ENCODE measurements at regions not wholly inside any gene's neighbourhood (a gene's known extent, or its start where the extent isn't known, plus 50 kb on each side); places are given as distances from the start of the nearest gene placed in this dataset.

GRCh38 chr14:94880876-94881275 lies 111.0 kb upstream of the GSC start:
- no peak for DNase-seq

- DNase-seq, result no peak
Measured at GRCh38 chr14:94880106-94880505, 110.2 kb upstream of the GSC start.

- DNase-seq, result no peak
Measured at GRCh38 chr14:94879537-94879936, 109.6 kb upstream of the GSC start.

GRCh38 chr14:94876306-94876705 lies 106.4 kb upstream of the GSC start:
- DNase-seq, result no peak

- no peak for DNase-seq
Measured at GRCh38 chr14:94875256-94875655, 105.3 kb upstream of the GSC start.

- no peak for DNase-seq
Measured at GRCh38 chr14:94868772-94869072, 98.8 kb upstream of the GSC start.

GRCh38 chr14:94867946-94868771 lies 98.2 kb upstream of the GSC start:
- DNase-seq, result no peak

- no peak for DNase-seq
Measured at GRCh38 chr14:94867209-94867608, 97.3 kb upstream of the GSC start.

GRCh38 chr14:94864387-94865195 lies 94.7 kb upstream of the GSC start:
- DNase-seq, result no peak

GRCh38 chr14:94863366-94863765 lies 93.5 kb upstream of the GSC start:
- no peak for DNase-seq

- DNase-seq, result no peak
Measured at GRCh38 chr14:94857950-94858349, 88.0 kb upstream of the GSC start.

- no peak for DNase-seq
Measured at GRCh38 chr14:94853920-94854319, 84.0 kb upstream of the GSC start.

GRCh38 chr14:94850309-94851211 lies 80.6 kb upstream of the GSC start:
- DNase-seq, result no peak

- DNase-seq, result no peak
Measured at GRCh38 chr14:94844593-94845152, 74.8 kb upstream of the GSC start.

- no peak for DNase-seq
Measured at GRCh38 chr14:94840467-94840866, 70.6 kb upstream of the GSC start.

- DNase-seq, result no peak
Measured at GRCh38 chr14:94839348-94839747, 69.4 kb upstream of the GSC start.

GRCh38 chr14:94836849-94837248 lies 66.9 kb upstream of the GSC start:
- DNase-seq, result no peak

GRCh38 chr14:94833633-94834032 lies 63.7 kb upstream of the GSC start:
- no peak for DNase-seq

GRCh38 chr14:94831085-94831484 lies 61.2 kb upstream of the GSC start:
- DNase-seq, result no peak

GRCh38 chr14:94827711-94828447 lies 58.0 kb upstream of the GSC start:
- no peak for DNase-seq

- DNase-seq, result no peak
Measured at GRCh38 chr14:94826774-94827173, 56.9 kb upstream of the GSC start.
